GM23338 (cell line): ENCODE measurements at regions not wholly inside any gene's neighbourhood (a gene's known extent, or its start where the extent isn't known, plus 50 kb on each side); places are given as distances from the start of the nearest gene placed in this dataset.
A peak's percentile ranks its signal among the peaks of the same experiment; 100 is the strongest.
"Not testable (repeated sequence)": the region's sequence is repeated elsewhere in the genome, so short reads cannot be mapped to it uniquely, and the experiment has no call there.

ENCODE experiments used
- ATAC-seq: fragments of 200-7000 bp; cut with Tn5 transposase; 3 replicates; pipeline ENCODE4 v1.9.1; 2020
- DNase-seq: peaks from one replicate; pipeline ENCODE4 v3.0.0-alpha.2; 2015; ENCODE audit warnings: low spot score
- H2AFZ ChIP-seq: fragments of 200-600 bp; sonication (generic); 2 replicates; pipeline ENCODE4 v1.8.0; 2016; ENCODE audit warnings: antibody characterized with exemption, mild to moderate bottlenecking, moderate library complexity
- H3F3A ChIP-seq: fragments of 200-600 bp; sonication (generic); replicated peaks from 2 replicates; pipeline ENCODE4 v1.8.0; 2017; ENCODE audit warnings: antibody characterized with exemption, mixed run types, low read depth
- H3K27ac ChIP-seq: fragments of 200-600 bp; sonication (generic); 2 replicates; pipeline ENCODE4 v1.6.1; 2016; ENCODE audit warnings: low read depth
- H3K27me3 ChIP-seq: fragments of 200-600 bp; sonication (generic); 2 replicates; pipeline ENCODE4 v1.8.0; 2016; ENCODE audit warnings: mild to moderate bottlenecking, mixed run types, moderate library complexity; ENCODE audit not compliant: insufficient read depth
- H3K36me3 ChIP-seq: fragments of 200-600 bp; sonication (generic); 2 replicates; pipeline ENCODE4 v1.8.0; 2016; ENCODE audit warnings: mild to moderate bottlenecking; ENCODE audit not compliant: insufficient read depth
- H3K4me1 ChIP-seq: fragments of 200-600 bp; sonication (generic); 2 replicates; pipeline ENCODE4 v1.8.0; 2016; ENCODE audit warnings: mild to moderate bottlenecking, moderate library complexity; ENCODE audit not compliant: insufficient read depth
- H3K4me2 ChIP-seq: fragments of 200-600 bp; sonication (generic); 2 replicates; pipeline ENCODE4 v1.7.1; 2017; ENCODE audit warnings: mixed run types
- H3K4me3 ChIP-seq: fragments of 200-600 bp; sonication (generic); 2 replicates; pipeline ENCODE4 v1.6.1; 2016; ENCODE audit warnings: mixed run types
- H3K79me2 ChIP-seq: fragments of 200-600 bp; sonication (generic); replicated peaks from 2 replicates; pipeline ENCODE4 v1.8.0; 2017; ENCODE audit warnings: mild to moderate bottlenecking; ENCODE audit not compliant: insufficient read depth
- H3K9me2 ChIP-seq: fragments of 200-600 bp; sonication (generic); 2 replicates; pipeline ENCODE4 v1.8.0; 2017; ENCODE audit not compliant: insufficient read depth
- H4K20me1 ChIP-seq: fragments of 200-600 bp; sonication (generic); replicated peaks from 2 replicates; pipeline ENCODE4 v1.8.0; 2017; ENCODE audit warnings: mild to moderate bottlenecking; ENCODE audit not compliant: insufficient read depth
- H3K27ac Mint-ChIP-seq: 2 replicates; pipeline ENCODE4 v1.8.0; 2020; ENCODE audit warnings: inconsistent platforms, mild to moderate bottlenecking, moderate library complexity, mixed read lengths
- H3K27me3 Mint-ChIP-seq: 3 replicates; pipeline ENCODE4 v1.8.0; 2022; ENCODE audit warnings: low read depth, mild to moderate bottlenecking, moderate library complexity, mixed read lengths, inconsistent platforms; ENCODE audit not compliant: insufficient read depth, poor library complexity
- H3K36me3 Mint-ChIP-seq: 3 replicates; pipeline ENCODE4 v1.8.0; 2021; ENCODE audit warnings: low read depth, mild to moderate bottlenecking, inconsistent platforms, moderate library complexity, mixed read lengths
- H3K4me1 Mint-ChIP-seq: 3 replicates; pipeline ENCODE4 v1.8.0; 2020; ENCODE audit warnings: mild to moderate bottlenecking, inconsistent platforms, mixed read lengths
- H3K4me3 Mint-ChIP-seq: 3 replicates; pipeline ENCODE4 v1.8.0; 2021; ENCODE audit warnings: moderate library complexity, mild to moderate bottlenecking, inconsistent platforms, mixed read lengths
- H3K9me3 Mint-ChIP-seq: 3 replicates; pipeline ENCODE4 v1.8.0; 2020; ENCODE audit warnings: moderate library complexity, mild to moderate bottlenecking, inconsistent platforms, mixed read lengths
- POLR2AphosphoS5 ChIP-seq: IDR thresholded peaks from 2 replicates; pipeline ENCODE4 v1.6.1; 2016; ENCODE audit warnings: antibody characterized with exemption, low read depth

GRCh38 chr17:30711626-30712507, 112.6 kb downstream of the CRLF3 start:
- peak overlapping the region; percentile 96 for H3K4me2 ChIP-seq
- H4K20me1 ChIP-seq: peaks cover 11% of the 10 kb centered on the region
- H3K9me2 ChIP-seq, H3K27me3 ChIP-seq, H2AFZ ChIP-seq, H3K27ac Mint-ChIP-seq, ATAC-seq, H3K27ac ChIP-seq, DNase-seq, H3K9me3 Mint-ChIP-seq, H3K36me3 ChIP-seq, H3F3A ChIP-seq: not testable (repeated sequence)
- Mint-ChIP-seq H3K4me1 (peaks cover 43% of the 10 kb centered on the region), H3K36me3 (peaks cover 16% of the 10 kb centered on the region), H3K4me3 (peak overlapping the region; percentile 92), H3K27me3 (peaks cover 33% of the 10 kb centered on the region)
- peak overlapping the region; percentile 85 for H3K4me3 ChIP-seq
- peaks cover 80% of the 10 kb centered on the region for H3K79me2 ChIP-seq
- peaks cover 17% of the 10 kb centered on the region for H3K4me1 ChIP-seq

GRCh38 chr17:30711176-30711575, 113.3 kb downstream of the CRLF3 start:
- Mint-ChIP-seq H3K4me3 (peak overlapping the region; percentile 92), H3K36me3 (peaks cover 13% of the 10 kb centered on the region), H3K27me3 (peaks cover 32% of the 10 kb centered on the region), H3K4me1 (peaks cover 46% of the 10 kb centered on the region), H3K27ac (peak overlapping the region; percentile 94)
- ATAC-seq, H3K27me3 ChIP-seq, H3K9me3 Mint-ChIP-seq, H3K36me3 ChIP-seq, H3K9me2 ChIP-seq, DNase-seq, H2AFZ ChIP-seq, H3F3A ChIP-seq: not testable (repeated sequence)
- Histone ChIP-seq H3K4me2 (peak overlapping the region; percentile 96), H3K4me1 (peaks cover 22% of the 10 kb centered on the region), H3K79me2 (peaks cover 78% of the 10 kb centered on the region), H4K20me1 (peaks cover 11% of the 10 kb centered on the region), H3K4me3 (peak overlapping the region; percentile 85), H3K27ac (peak overlapping the region; percentile 72; the same call in 1 of the 2 replicates)

GRCh38 chr17:30710276-30711088, 114.0 kb downstream of the CRLF3 start:
- H3K79me2 ChIP-seq: peaks cover 71% of the 10 kb centered on the region
- H3K4me1 ChIP-seq: peaks cover 22% of the 10 kb centered on the region
- not testable (repeated sequence) for H3K27me3 ChIP-seq, H2AFZ ChIP-seq, H4K20me1 ChIP-seq, H3K9me2 ChIP-seq, H3K9me3 Mint-ChIP-seq, H3K36me3 ChIP-seq, H3F3A ChIP-seq
- H3K27me3 Mint-ChIP-seq: peaks cover 32% of the 10 kb centered on the region
- TF ChIP-seq POLR2AphosphoS5: peak; percentile 31; the same call in 1 of the 2 replicates
- peak overlapping the region; percentile 92 for H3K4me3 Mint-ChIP-seq
- DNase-seq (peak; percentile 46), ATAC-seq (peak; percentile 0)
- peak overlapping the region; percentile 94 for H3K27ac Mint-ChIP-seq
- H3K4me1 Mint-ChIP-seq: peaks cover 49% of the 10 kb centered on the region
- H3K4me3 ChIP-seq: peak overlapping the region; percentile 85
- peaks cover 12% of the 10 kb centered on the region for H3K36me3 Mint-ChIP-seq
- peak overlapping the region; percentile 96 for H3K4me2 ChIP-seq
- peak overlapping the region; percentile 72; the same call in 1 of the 2 replicates for H3K27ac ChIP-seq

GRCh38 chr17:30709561-30710275, 114.8 kb downstream of the CRLF3 start:
- Histone ChIP-seq H3K4me1 (peaks cover 22% of the 10 kb centered on the region), H3K4me2 (peak overlapping the region; percentile 96), H3K79me2 (peaks cover 63% of the 10 kb centered on the region), H3K4me3 (peak overlapping the region; percentile 85)
- H3K4me1 Mint-ChIP-seq: peaks cover 47% of the 10 kb centered on the region
- H3K27me3 Mint-ChIP-seq: peaks cover 30% of the 10 kb centered on the region
- H3K36me3 Mint-ChIP-seq, H4K20me1 ChIP-seq, H3K27ac ChIP-seq, H3K9me2 ChIP-seq, H2AFZ ChIP-seq, DNase-seq, H3F3A ChIP-seq, H3K36me3 ChIP-seq, H3K9me3 Mint-ChIP-seq, H3K27me3 ChIP-seq: not testable (repeated sequence)
- ATAC-seq: peak; percentile 0; the same call in 2 of the 3 replicates
- peak overlapping the region; percentile 74; the same call in 1 of the 2 replicates for H3K27ac Mint-ChIP-seq
- peak overlapping the region; percentile 92 for H3K4me3 Mint-ChIP-seq

GRCh38 chr17:30709096-30709495, 115.4 kb downstream of the CRLF3 start:
- not testable (repeated sequence) for DNase-seq, H3K27ac Mint-ChIP-seq, H3K36me3 Mint-ChIP-seq, H3K36me3 ChIP-seq, H4K20me1 ChIP-seq, H3K4me3 Mint-ChIP-seq, H3K27ac ChIP-seq, H3K9me3 Mint-ChIP-seq, H3K9me2 ChIP-seq, H2AFZ ChIP-seq, H3K27me3 ChIP-seq, H3F3A ChIP-seq, ATAC-seq
- peaks cover 45% of the 10 kb centered on the region for H3K4me1 Mint-ChIP-seq
- Histone ChIP-seq H3K4me2 (peak overlapping the region; percentile 96; the same call in 1 of the 2 replicates), H3K79me2 (peaks cover 57% of the 10 kb centered on the region), H3K4me1 (peaks cover 22% of the 10 kb centered on the region), H3K4me3 (peak overlapping the region; percentile 85)
- peaks cover 28% of the 10 kb centered on the region for H3K27me3 Mint-ChIP-seq
